H1 (cell line): ENCODE measurements at regions not wholly inside any gene's neighbourhood (a gene's known extent, or its start where the extent isn't known, plus 50 kb on each side); places are given as distances from the start of the nearest gene placed in this dataset.

Experiments used
- BACH1 ChIP-seq: IDR thresholded peaks from 2 replicates; pipeline ENCODE4 v1.6.1; 2012; ENCODE audit warnings: low read length, improper control_type of control experiment
- CHD1 ChIP-seq: IDR thresholded peaks from 2 replicates; pipeline ENCODE4 v1.6.1; 2012; ENCODE audit warnings: low read depth, low read length, improper control_type of control experiment
- CTCF ChIP-seq, 3 experiments: IDR thresholded peaks; 1 replicate in 2 of 3; 2 replicates in 1 of 3; pipeline versions ENCODE4 v1.5.1 to v1.6.1; 2011; ENCODE audit warnings: low read length in 3 of 3, mild to moderate bottlenecking in 3 of 3, inconsistent platforms in 2 of 3, low read depth in 1 of 3, moderate library complexity in 1 of 3; ENCODE audit not compliant: insufficient read depth in 1 of 3; ENCODE audit errors: control extremely low read depth in 1 of 3
- MAFK ChIP-seq: IDR thresholded peaks from 2 replicates; pipeline ENCODE4 v1.6.1; 2012; ENCODE audit warnings: low read depth, mild to moderate bottlenecking, improper control_type of control experiment, low read length
- TF ChIP-seq, protein P1 (sequence below): fragments of 300-600 bp; sonication (generic); IDR thresholded peaks from 2 replicates; pipeline ENCODE4 v1.7.1; 2012; ENCODE audit warnings: low read length, moderate library complexity, mild to moderate bottlenecking, inconsistent platforms; ENCODE audit not compliant: insufficient replicate concordance
- TF ChIP-seq, protein P2 (sequence below): IDR thresholded peaks from 2 replicates; pipeline ENCODE4 v1.6.1; 2011; ENCODE audit warnings: low read length, improper control_type of control experiment

- TF ChIP-seq, protein P1, sequence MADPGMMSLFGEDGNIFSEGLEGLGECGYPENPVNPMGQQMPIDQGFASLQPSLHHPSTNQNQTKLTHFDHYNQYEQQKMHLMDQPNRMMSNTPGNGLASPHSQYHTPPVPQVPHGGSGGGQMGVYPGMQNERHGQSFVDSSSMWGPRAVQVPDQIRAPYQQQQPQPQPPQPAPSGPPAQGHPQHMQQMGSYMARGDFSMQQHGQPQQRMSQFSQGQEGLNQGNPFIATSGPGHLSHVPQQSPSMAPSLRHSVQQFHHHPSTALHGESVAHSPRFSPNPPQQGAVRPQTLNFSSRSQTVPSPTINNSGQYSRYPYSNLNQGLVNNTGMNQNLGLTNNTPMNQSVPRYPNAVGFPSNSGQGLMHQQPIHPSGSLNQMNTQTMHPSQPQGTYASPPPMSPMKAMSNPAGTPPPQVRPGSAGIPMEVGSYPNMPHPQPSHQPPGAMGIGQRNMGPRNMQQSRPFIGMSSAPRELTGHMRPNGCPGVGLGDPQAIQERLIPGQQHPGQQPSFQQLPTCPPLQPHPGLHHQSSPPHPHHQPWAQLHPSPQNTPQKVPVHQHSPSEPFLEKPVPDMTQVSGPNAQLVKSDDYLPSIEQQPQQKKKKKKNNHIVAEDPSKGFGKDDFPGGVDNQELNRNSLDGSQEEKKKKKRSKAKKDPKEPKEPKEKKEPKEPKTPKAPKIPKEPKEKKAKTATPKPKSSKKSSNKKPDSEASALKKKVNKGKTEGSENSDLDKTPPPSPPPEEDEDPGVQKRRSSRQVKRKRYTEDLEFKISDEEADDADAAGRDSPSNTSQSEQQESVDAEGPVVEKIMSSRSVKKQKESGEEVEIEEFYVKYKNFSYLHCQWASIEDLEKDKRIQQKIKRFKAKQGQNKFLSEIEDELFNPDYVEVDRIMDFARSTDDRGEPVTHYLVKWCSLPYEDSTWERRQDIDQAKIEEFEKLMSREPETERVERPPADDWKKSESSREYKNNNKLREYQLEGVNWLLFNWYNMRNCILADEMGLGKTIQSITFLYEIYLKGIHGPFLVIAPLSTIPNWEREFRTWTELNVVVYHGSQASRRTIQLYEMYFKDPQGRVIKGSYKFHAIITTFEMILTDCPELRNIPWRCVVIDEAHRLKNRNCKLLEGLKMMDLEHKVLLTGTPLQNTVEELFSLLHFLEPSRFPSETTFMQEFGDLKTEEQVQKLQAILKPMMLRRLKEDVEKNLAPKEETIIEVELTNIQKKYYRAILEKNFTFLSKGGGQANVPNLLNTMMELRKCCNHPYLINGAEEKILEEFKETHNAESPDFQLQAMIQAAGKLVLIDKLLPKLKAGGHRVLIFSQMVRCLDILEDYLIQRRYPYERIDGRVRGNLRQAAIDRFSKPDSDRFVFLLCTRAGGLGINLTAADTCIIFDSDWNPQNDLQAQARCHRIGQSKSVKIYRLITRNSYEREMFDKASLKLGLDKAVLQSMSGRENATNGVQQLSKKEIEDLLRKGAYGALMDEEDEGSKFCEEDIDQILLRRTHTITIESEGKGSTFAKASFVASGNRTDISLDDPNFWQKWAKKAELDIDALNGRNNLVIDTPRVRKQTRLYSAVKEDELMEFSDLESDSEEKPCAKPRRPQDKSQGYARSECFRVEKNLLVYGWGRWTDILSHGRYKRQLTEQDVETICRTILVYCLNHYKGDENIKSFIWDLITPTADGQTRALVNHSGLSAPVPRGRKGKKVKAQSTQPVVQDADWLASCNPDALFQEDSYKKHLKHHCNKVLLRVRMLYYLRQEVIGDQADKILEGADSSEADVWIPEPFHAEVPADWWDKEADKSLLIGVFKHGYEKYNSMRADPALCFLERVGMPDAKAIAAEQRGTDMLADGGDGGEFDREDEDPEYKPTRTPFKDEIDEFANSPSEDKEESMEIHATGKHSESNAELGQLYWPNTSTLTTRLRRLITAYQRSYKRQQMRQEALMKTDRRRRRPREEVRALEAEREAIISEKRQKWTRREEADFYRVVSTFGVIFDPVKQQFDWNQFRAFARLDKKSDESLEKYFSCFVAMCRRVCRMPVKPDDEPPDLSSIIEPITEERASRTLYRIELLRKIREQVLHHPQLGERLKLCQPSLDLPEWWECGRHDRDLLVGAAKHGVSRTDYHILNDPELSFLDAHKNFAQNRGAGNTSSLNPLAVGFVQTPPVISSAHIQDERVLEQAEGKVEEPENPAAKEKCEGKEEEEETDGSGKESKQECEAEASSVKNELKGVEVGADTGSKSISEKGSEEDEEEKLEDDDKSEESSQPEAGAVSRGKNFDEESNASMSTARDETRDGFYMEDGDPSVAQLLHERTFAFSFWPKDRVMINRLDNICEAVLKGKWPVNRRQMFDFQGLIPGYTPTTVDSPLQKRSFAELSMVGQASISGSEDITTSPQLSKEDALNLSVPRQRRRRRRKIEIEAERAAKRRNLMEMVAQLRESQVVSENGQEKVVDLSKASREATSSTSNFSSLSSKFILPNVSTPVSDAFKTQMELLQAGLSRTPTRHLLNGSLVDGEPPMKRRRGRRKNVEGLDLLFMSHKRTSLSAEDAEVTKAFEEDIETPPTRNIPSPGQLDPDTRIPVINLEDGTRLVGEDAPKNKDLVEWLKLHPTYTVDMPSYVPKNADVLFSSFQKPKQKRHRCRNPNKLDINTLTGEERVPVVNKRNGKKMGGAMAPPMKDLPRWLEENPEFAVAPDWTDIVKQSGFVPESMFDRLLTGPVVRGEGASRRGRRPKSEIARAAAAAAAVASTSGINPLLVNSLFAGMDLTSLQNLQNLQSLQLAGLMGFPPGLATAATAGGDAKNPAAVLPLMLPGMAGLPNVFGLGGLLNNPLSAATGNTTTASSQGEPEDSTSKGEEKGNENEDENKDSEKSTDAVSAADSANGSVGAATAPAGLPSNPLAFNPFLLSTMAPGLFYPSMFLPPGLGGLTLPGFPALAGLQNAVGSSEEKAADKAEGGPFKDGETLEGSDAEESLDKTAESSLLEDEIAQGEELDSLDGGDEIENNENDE, result no peak
- TF ChIP-seq, protein P2, sequence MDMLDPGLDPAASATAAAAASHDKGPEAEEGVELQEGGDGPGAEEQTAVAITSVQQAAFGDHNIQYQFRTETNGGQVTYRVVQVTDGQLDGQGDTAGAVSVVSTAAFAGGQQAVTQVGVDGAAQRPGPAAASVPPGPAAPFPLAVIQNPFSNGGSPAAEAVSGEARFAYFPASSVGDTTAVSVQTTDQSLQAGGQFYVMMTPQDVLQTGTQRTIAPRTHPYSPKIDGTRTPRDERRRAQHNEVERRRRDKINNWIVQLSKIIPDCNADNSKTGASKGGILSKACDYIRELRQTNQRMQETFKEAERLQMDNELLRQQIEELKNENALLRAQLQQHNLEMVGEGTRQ, result no peak
- TF ChIP-seq MAFK, result no peak
- TF ChIP-seq CTCF (IDR thresholded peaks at IDR 0.05; ENCODE audit: control extremely low read depth in 1 of 3, insufficient read depth in 1 of 3, low read depth in 1 of 3, low read length in 3 of 3), result no peak
- no peak for TF ChIP-seq CHD1
- no peak for TF ChIP-seq BACH1
- TF ChIP-seq, all 59 proteins: peak for 0
Observed at GRCh38 chr2:7405861-7406715, 488.9 kb downstream of the RNF144A start (continued).
